GM19372 (cell line): ENCODE measurements at regions not wholly inside any gene's neighbourhood (a gene's known extent, or its start where the extent isn't known, plus 50 kb on each side); places are given as distances from the start of the nearest gene placed in this dataset.

Source experiments
- ATAC-seq: cut with Tn5 transposase; IDR thresholded peaks from one replicate; pipeline ENCODE4 v1.9.1; 2021; ENCODE audit warnings: mild to moderate bottlenecking, low read depth, moderate library complexity; ENCODE audit not compliant: unreplicated experiment

GRCh38 chr4:83172371-83172770, 57.8 kb upstream of the PLAC8 start:
- ATAC-seq = no peak

- ATAC-seq = no peak
Measured at GRCh38 chr4:83171436-83172039, 57.0 kb upstream of the PLAC8 start.

- ATAC-seq = no peak
Measured at GRCh38 chr4:83170952-83171399, 56.4 kb upstream of the PLAC8 start.
